Neutrophil (primary cell): ENCODE measurements at regions not wholly inside any gene's neighbourhood (a gene's known extent, or its start where the extent isn't known, plus 50 kb on each side); places are given as distances from the start of the nearest gene placed in this dataset.

Experiments
- H3K27ac ChIP-seq: fragments of 200-600 bp; sonication (generic); 2 replicates; pipeline ENCODE4 v1.5.1; 2016; ENCODE audit warnings: mild to moderate bottlenecking, moderate library complexity
- H3K27me3 ChIP-seq: fragments of 200-600 bp; sonication (generic); 2 replicates; pipeline ENCODE4 v1.6.0; 2016; ENCODE audit warnings: mild to moderate bottlenecking
- H3K36me3 ChIP-seq: fragments of 200-600 bp; sonication (generic); 2 replicates; pipeline ENCODE4 v1.5.1; 2017
- H3K4me1 ChIP-seq, 2 experiments: fragments of 200-600 bp in 1 of 2; sonication (generic) in 1 of 2; 1 replicate in 1 of 2; 2 replicates in 1 of 2; pipeline versions ENCODE4 v1.5.1 to v1.6.1; 2013 to 2016; ENCODE audit warnings: low read depth in 1 of 2, low read length in 1 of 2, mild to moderate bottlenecking in 1 of 2, moderate library complexity in 1 of 2; ENCODE audit not compliant: control insufficient read depth in 1 of 2, insufficient read depth in 1 of 2
- H3K4me3 ChIP-seq, 2 experiments: fragments of 200-600 bp in 1 of 2; sonication (generic) in 1 of 2; 1 replicate in 1 of 2; 2 replicates in 1 of 2; pipeline ENCODE4 v1.5.1; 2013 to 2016; ENCODE audit warnings: low read depth in 1 of 2, low read length in 1 of 2, mild to moderate bottlenecking in 1 of 2, moderate library complexity in 1 of 2
- H3K9me3 ChIP-seq: fragments of 200-600 bp; sonication (generic); 2 replicates; pipeline ENCODE4 v1.5.1; 2016
- TF ChIP-seq, protein P1 (sequence below): fragments of 200-600 bp; sonication (generic); IDR thresholded peaks from 2 replicates; pipeline ENCODE4 v1.5.1; 2016; ENCODE audit warnings: antibody characterized with exemption

DNA sequence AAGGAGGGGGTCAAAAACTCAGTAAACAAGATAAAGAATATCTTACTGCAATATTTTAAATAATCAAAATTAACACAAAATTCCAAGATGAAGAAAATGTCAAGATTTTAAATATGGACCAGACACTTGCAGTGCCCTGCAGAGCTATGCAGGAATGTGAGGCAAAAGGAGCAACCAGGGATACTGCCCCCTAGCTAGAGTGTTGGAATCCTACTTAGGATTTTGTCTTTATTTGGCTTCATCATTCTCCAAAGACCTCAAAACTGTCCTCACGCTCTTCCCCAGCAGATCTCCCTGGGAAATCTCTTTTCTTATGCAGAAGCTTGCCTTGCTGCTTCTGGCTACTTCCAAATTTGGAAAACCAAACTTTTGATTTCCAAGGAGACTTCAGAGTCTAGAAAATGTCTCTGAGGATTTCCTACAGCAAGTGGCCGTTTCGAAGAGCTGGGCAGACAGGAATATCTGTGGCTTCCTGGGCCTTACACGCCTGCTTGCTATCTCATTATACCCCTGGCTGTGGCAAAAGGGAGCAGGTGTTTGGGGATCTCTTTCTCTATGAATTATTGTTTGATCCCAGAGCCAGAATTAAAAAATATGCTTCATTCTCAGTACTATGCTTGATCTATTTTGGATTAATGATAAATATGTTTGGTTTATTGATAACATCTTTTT lies 232.2 kb upstream of the BMPER start:
- H3K4me3 ChIP-seq, result no peak overlapping the region
- no peaks in the 10 kb centered on the region for H3K4me1 ChIP-seq
- no peaks in the 10 kb centered on the region for H3K36me3 ChIP-seq
- H3K27me3 ChIP-seq, result no peaks in the 10 kb centered on the region
- H3K27ac ChIP-seq, result no peak overlapping the region
- TF ChIP-seq, protein P1, sequence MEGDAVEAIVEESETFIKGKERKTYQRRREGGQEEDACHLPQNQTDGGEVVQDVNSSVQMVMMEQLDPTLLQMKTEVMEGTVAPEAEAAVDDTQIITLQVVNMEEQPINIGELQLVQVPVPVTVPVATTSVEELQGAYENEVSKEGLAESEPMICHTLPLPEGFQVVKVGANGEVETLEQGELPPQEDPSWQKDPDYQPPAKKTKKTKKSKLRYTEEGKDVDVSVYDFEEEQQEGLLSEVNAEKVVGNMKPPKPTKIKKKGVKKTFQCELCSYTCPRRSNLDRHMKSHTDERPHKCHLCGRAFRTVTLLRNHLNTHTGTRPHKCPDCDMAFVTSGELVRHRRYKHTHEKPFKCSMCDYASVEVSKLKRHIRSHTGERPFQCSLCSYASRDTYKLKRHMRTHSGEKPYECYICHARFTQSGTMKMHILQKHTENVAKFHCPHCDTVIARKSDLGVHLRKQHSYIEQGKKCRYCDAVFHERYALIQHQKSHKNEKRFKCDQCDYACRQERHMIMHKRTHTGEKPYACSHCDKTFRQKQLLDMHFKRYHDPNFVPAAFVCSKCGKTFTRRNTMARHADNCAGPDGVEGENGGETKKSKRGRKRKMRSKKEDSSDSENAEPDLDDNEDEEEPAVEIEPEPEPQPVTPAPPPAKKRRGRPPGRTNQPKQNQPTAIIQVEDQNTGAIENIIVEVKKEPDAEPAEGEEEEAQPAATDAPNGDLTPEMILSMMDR, result no peak
- no peaks in the 10 kb centered on the region for H3K9me3 ChIP-seq

DNA sequence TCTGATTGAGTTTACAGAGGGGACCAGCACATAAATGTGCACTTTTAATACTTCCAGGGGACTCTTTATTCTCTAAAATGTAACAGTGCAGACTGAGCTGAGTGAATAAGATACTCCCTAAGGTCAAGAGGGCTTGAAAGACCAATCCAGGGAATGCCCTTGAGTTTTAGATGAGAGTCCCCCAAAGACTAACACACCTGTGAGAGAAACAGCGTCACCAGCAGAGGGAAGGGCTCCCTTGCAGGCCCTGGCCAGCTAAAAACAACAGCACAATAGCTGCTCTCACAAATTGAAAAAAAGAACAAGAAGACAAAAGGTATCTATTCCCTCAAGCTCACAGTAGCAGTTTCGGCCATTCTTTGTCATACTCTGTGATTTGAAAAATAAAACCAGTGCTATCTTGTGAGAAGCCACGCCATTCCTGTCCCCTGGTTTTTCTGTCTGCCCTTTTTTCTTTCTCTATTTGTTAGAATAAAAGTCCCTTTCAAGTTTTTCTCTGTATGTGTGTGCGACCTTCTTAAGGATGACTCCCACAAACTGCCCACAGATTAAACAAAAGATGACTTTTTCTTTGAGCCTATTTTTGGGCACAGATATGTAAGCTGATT lies 230.4 kb upstream of the BMPER start:
- H3K27me3 ChIP-seq, result no peaks in the 10 kb centered on the region
- H3K36me3 ChIP-seq, result no peaks in the 10 kb centered on the region
- no peaks in the 10 kb centered on the region for H3K4me1 ChIP-seq
- H3K27ac ChIP-seq, result no peak overlapping the region
- no peaks in the 10 kb centered on the region for H3K9me3 ChIP-seq
- TF ChIP-seq, protein P1, result no peak
- H3K4me3 ChIP-seq, result no peak overlapping the region

DNA sequence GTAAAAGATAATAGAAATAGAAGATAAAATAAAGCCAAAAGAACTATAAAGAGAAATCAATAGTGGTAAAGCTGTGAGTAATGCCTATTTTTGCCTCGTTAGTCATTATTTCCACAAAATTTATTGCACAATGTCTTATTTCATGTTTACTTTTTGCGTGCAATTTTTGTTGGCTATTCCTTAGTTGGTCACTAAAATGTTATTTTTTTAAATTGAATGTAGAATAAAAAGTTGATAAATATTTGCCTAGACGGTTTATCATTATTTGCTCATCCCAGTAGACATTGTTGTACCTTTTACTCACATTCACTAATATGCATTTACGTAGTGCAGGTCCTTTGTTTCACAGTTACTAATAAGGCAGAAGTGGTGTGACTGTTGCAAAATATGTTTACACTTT lies 227.8 kb upstream of the BMPER start:
- Histone ChIP-seq H3K9me3 (no peaks in the 10 kb centered on the region), H3K36me3 (no peaks in the 10 kb centered on the region), H3K4me3 (no peak overlapping the region), H3K4me1 (no peaks in the 10 kb centered on the region), H3K27ac (no peak overlapping the region), H3K27me3 (no peaks in the 10 kb centered on the region)
- TF ChIP-seq, protein P1, result no peak

DNA sequence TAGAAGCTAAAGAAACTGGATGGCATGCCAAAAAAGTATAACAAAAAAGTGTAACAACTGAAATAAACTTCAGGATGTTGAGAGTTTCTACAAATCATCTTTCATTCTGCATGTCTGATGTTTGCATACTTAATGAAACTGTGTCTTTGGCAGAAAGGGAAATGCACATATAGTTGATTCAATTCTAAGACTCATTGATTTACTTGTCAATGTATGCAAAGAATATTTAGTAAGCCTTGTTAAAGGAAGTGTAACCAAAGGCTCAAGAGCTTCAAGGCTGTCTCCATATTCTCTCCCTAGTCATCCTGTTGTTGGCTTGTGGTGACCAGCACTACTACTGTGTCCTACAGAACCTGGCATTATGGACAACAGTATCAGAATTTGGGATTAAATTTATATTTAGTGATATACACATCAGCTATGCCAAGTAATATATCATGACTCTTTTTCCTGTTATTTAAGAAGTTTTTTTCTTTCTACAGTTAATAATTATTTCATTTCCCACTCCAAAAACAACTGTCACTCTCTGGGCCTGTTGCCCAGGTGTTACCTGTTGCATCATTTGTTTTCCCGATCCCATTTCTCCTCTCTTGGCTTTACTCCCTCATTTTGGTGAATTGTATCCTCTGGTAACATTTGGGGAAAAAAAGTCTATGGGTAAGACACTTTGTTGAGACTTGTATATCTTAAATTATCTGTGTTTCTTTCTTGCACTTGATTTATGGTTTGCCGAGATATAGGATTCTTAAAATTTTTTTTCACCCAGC lies 226.6 kb upstream of the BMPER start:
- H3K36me3 ChIP-seq, result no peaks in the 10 kb centered on the region
- H3K4me1 ChIP-seq, result no peaks in the 10 kb centered on the region
- no peak overlapping the region for H3K4me3 ChIP-seq
- H3K9me3 ChIP-seq, result no peaks in the 10 kb centered on the region
- TF ChIP-seq, protein P1, result no peak
- H3K27ac ChIP-seq, result no peak overlapping the region
- no peaks in the 10 kb centered on the region for H3K27me3 ChIP-seq

DNA sequence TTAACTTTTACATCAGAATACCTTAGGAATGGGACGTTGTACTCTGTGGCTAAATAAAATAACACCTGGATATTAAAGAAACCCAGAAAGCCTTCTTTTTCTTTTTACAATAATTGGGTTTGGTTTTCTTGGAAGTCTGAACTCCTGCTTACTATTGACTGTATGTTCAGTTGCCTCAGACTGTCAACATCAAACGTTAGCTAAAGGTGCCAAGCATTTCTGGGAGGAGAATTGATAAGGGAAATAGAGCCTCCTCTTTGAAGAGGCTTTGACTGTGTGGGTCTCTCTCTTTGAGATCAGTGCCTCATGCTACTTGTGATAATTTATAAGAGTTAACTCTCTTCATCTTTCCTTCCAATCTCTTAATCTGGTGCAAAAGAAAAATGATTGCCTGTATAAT lies 224.7 kb upstream of the BMPER start:
- TF ChIP-seq, protein P1, result no peak
- H3K4me1 ChIP-seq, result no peaks in the 10 kb centered on the region
- no peaks in the 10 kb centered on the region for H3K9me3 ChIP-seq
- no peaks in the 10 kb centered on the region for H3K27me3 ChIP-seq
- no peaks in the 10 kb centered on the region for H3K36me3 ChIP-seq
- H3K4me3 ChIP-seq, result no peak overlapping the region
- no peak overlapping the region for H3K27ac ChIP-seq
